NCI-H69 (cell line): ENCODE measurements at regions not wholly inside any gene's neighbourhood (a gene's known extent, or its start where the extent isn't known, plus 50 kb on each side); places are given as distances from the start of the nearest gene placed in this dataset.

Experiments used
- DNase-seq: peaks from one replicate; lab custom pipeline; 2025; lab: John Stamatoyannopoulos, UW

GRCh38 chr13:75231235-75231634 is 250.7 kb downstream of the TBC1D4 start:
- no peak for DNase-seq

GRCh38 chr13:75226733-75227435 is 255.1 kb downstream of the TBC1D4 start:
- no peak for DNase-seq

GRCh38 chr13:75226092-75226491 is 255.9 kb downstream of the TBC1D4 start:
- DNase-seq = peak; percentile 64

- no peak for DNase-seq
Measured at GRCh38 chr13:75225288-75226032, 256.5 kb downstream of the TBC1D4 start.

- DNase-seq = peak; percentile 5
Measured at GRCh38 chr13:75224053-75224742, 257.8 kb downstream of the TBC1D4 start.

GRCh38 chr13:75222031-75222430 is 259.9 kb downstream of the TBC1D4 start:
- DNase-seq = no peak

- DNase-seq = no peak
Measured at GRCh38 chr13:75220861-75221260, 261.1 kb downstream of the TBC1D4 start.

- DNase-seq = no peak
Measured at GRCh38 chr13:75220238-75220542, 261.8 kb downstream of the TBC1D4 start.

GRCh38 chr13:75219479-75220237 is 262.3 kb downstream of the TBC1D4 start:
- DNase-seq = peak; percentile 67

- no peak for DNase-seq
Measured at GRCh38 chr13:75217949-75218348, 264.0 kb downstream of the TBC1D4 start.

- no peak for DNase-seq
Measured at GRCh38 chr13:75216038-75216437, 265.9 kb downstream of the TBC1D4 start.

- DNase-seq = no peak
Measured at GRCh38 chr13:75214846-75215245, 267.1 kb downstream of the TBC1D4 start.

GRCh38 chr13:75202981-75203380 is 279.0 kb downstream of the TBC1D4 start:
- no peak for DNase-seq

- DNase-seq = no peak
Measured at GRCh38 chr13:75197803-75198202, 284.2 kb downstream of the TBC1D4 start.

- DNase-seq = no peak
Measured at GRCh38 chr13:75196147-75196837, 285.7 kb downstream of the TBC1D4 start.

GRCh38 chr13:75195495-75196146 is 286.3 kb downstream of the TBC1D4 start:
- DNase-seq = no peak

- no peak for DNase-seq
Measured at GRCh38 chr13:75194717-75195462, 287.1 kb downstream of the TBC1D4 start.

- DNase-seq = no peak
Measured at GRCh38 chr13:75186379-75186778, 295.6 kb downstream of the TBC1D4 start.

GRCh38 chr13:75181906-75182305 is 300.1 kb downstream of the TBC1D4 start:
- no peak for DNase-seq

GRCh38 chr13:75180805-75181455 is 301.0 kb downstream of the TBC1D4 start:
- DNase-seq = no peak
